H1 (cell line): ENCODE measurements at regions not wholly inside any gene's neighbourhood (a gene's known extent, or its start where the extent isn't known, plus 50 kb on each side); places are given as distances from the start of the nearest gene placed in this dataset.

Experiments
- CHD7 ChIP-seq: fragments of 300-600 bp; sonication (generic); IDR thresholded peaks from 2 replicates; pipeline ENCODE4 v1.7.1; 2012; ENCODE audit warnings: low read length, moderate library complexity, mild to moderate bottlenecking, inconsistent platforms; ENCODE audit not compliant: insufficient replicate concordance
- CTBP2 ChIP-seq: IDR thresholded peaks from 2 replicates; pipeline ENCODE4 v1.7.0; 2011; ENCODE audit warnings: borderline replicate concordance, mild to moderate bottlenecking, moderate library complexity, mixed read lengths, low read length; ENCODE audit not compliant: insufficient read depth, insufficient read length
- JUN ChIP-seq: IDR thresholded peaks from 2 replicates; pipeline ENCODE4 v1.6.1; 2011; ENCODE audit warnings: low read depth, mild to moderate bottlenecking, improper control_type of control experiment, low read length
- SUZ12 ChIP-seq: fragments of 200-600 bp; sonication (generic); IDR thresholded peaks from 2 replicates; pipeline ENCODE4 v1.6.1; 2012; ENCODE audit warnings: mild to moderate bottlenecking, inconsistent platforms, low read length, moderate library complexity, mixed read lengths
- USF2 ChIP-seq: IDR thresholded peaks from 2 replicates; pipeline ENCODE4 v1.6.1; 2011; ENCODE audit warnings: low read length, improper control_type of control experiment
- TF ChIP-seq, protein P1 (sequence below): IDR thresholded peaks from 2 replicates; pipeline ENCODE4 v1.6.1; 2012; ENCODE audit warnings: inconsistent platforms

DNA sequence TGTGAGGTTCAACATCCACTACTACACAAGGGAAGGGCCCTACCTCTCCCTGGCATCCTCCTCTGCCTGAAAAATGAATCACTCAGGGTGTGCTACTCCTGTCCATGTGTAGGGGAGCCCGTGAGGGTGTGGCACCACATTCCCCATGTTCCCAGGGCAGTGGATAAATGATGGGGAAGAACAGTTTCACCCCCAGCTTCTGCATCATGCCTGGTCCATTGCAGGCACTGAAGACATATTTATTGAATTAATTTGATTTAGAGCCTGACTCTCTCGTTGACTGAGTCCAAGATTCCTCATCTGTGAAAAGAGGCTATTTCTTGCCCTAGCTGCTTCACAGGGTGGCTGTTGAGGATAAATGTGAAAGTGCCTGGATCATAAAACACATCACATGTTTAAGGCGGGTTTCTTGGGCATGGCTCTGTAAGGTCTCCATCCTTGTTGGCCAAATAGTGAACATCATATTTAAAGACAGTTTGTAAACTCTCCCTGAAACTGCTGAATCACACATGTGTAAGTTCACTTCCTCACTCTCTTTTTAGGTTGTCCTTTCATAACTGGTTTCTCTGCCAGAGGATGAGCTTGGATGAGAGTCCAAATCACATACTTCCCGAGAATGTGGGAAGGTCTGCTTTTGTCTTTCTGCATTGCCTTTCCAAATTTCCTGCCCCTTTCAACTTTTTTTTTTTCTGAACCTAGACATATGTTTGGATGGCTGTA, 79.7 kb upstream of the FYN start (continued):
- TF ChIP-seq CHD7 (no peak), JUN (no peak), SUZ12 (no peak), USF2 (no peak), CTBP2 (no peak)
- TF ChIP-seq, protein P1, sequence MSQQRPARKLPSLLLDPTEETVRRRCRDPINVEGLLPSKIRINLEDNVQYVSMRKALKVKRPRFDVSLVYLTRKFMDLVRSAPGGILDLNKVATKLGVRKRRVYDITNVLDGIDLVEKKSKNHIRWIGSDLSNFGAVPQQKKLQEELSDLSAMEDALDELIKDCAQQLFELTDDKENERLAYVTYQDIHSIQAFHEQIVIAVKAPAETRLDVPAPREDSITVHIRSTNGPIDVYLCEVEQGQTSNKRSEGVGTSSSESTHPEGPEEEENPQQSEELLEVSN = no peak
